Progenitor cell of endocrine pancreas (in vitro differentiated cells): ENCODE measurements at regions not wholly inside any gene's neighbourhood (a gene's known extent, or its start where the extent isn't known, plus 50 kb on each side); places are given as distances from the start of the nearest gene placed in this dataset.

Source experiments
- DNase-seq: peaks from one replicate; pipeline ENCODE4 v3.0.0; 2021; ENCODE audit warnings: low spot score; ENCODE audit not compliant: unreplicated experiment
- H3K27ac Mint-ChIP-seq: 2 replicates; pipeline ENCODE4 v1.8.0; 2021; ENCODE audit warnings: mild to moderate bottlenecking, moderate library complexity, mixed read lengths
- H3K27me3 Mint-ChIP-seq: 2 replicates; pipeline ENCODE4 v1.8.0; 2021; ENCODE audit warnings: mixed read lengths
- H3K36me3 Mint-ChIP-seq: 2 replicates; pipeline ENCODE4 v1.8.0; 2022; ENCODE audit warnings: mixed read lengths; ENCODE audit not compliant: insufficient read depth
- H3K4me1 Mint-ChIP-seq: 2 replicates; pipeline ENCODE4 v1.8.0; 2021; ENCODE audit warnings: low read depth, mixed read lengths
- H3K4me3 Mint-ChIP-seq: 2 replicates; pipeline ENCODE4 v1.8.0; 2021; ENCODE audit warnings: low read depth, mild to moderate bottlenecking, moderate library complexity, mixed read lengths
- H3K9me3 Mint-ChIP-seq: 2 replicates; pipeline ENCODE4 v1.8.0; 2021; ENCODE audit warnings: low read depth, mixed read lengths
- TF ChIP-seq, protein P1 (sequence below): fragments of 200-600 bp; sonication (generic); IDR thresholded peaks from one replicate; pipeline ENCODE4 v1.5.0; 2021; ENCODE audit warnings: antibody characterized with exemption, mild to moderate bottlenecking; ENCODE audit not compliant: unreplicated experiment

DNA sequence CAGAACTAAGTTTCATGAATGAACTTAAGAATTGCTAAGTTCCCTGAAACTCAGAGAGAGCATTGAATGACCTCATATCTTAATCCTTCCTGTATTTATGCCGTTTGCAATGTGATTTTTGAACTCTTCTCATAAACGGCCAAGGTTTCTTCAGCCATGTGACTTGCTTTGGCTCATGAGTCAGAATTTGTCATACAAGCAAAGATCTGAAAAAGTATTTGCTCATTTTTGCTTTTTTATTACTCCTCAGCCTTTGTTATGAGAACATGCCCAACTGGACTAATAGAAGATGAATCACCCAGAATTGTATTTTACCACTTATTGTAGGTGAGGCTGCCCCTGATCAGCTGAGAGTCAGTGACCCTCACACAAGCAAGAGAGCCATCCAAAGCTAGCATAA is 693.8 kb downstream of the BCL11B start:
- Mint-ChIP-seq H3K36me3 (no peaks in the 10 kb centered on the region), H3K4me1 (no peaks in the 10 kb centered on the region), H3K4me3 (no peak overlapping the region), H3K27me3 (peaks cover 23% of the 10 kb centered on the region), H3K9me3 (no peaks in the 10 kb centered on the region), H3K27ac (no peak overlapping the region)
- DNase-seq: no peak
- TF ChIP-seq, protein P1, sequence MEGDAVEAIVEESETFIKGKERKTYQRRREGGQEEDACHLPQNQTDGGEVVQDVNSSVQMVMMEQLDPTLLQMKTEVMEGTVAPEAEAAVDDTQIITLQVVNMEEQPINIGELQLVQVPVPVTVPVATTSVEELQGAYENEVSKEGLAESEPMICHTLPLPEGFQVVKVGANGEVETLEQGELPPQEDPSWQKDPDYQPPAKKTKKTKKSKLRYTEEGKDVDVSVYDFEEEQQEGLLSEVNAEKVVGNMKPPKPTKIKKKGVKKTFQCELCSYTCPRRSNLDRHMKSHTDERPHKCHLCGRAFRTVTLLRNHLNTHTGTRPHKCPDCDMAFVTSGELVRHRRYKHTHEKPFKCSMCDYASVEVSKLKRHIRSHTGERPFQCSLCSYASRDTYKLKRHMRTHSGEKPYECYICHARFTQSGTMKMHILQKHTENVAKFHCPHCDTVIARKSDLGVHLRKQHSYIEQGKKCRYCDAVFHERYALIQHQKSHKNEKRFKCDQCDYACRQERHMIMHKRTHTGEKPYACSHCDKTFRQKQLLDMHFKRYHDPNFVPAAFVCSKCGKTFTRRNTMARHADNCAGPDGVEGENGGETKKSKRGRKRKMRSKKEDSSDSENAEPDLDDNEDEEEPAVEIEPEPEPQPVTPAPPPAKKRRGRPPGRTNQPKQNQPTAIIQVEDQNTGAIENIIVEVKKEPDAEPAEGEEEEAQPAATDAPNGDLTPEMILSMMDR: no peak

DNA sequence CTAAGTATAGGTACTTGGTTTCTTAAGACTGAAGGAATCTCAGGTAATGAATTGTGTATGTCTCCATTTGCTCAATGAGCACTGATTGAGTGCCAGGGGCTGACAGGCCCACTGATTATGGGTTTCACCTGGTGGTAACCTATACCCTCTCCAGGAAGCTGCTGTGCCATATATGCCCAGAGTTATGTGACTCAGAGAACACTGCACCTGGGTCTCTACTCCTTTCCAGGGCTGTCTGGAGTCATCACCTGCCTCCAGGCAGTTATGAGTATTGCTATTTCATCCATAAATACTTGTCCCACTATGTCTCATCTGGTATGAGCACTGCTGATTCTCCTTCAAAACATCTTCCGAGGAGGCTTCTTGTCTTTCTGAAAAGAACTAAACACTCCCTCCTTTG is 692.9 kb downstream of the BCL11B start:
- no peak overlapping the region for H3K27ac Mint-ChIP-seq
- TF ChIP-seq, protein P1: no peak
- no peaks in the 10 kb centered on the region for H3K4me1 Mint-ChIP-seq
- H3K27me3 Mint-ChIP-seq: peaks cover 24% of the 10 kb centered on the region
- H3K36me3 Mint-ChIP-seq: no peaks in the 10 kb centered on the region
- no peaks in the 10 kb centered on the region for H3K9me3 Mint-ChIP-seq
- no peak for DNase-seq
- H3K4me3 Mint-ChIP-seq: no peak overlapping the region

DNA sequence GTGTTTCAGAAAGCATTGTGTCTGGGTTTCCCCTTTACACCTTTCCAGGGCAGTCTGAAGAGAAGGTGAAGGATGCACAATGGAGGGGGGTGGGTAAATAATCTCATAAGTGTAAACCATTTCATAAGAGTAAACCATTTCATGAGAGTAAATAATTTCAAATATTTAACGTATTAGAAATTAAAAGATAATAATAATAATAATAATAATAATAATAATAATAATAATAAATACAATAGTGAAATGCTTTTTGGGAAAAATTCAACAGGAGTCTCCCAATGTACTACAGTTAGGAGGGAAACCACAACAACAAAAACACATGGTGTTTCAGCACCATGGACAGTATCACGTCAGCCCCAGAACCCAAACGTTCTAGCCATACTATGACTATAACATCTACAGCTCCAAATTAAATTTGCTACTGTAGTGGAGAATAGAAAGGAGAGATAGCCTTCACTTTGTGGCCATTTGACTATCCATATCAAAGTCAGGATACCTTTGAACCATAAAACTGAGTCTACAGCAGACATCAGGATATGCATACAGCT is 691.8 kb downstream of the BCL11B start:
- TF ChIP-seq, protein P1: no peak
- Mint-ChIP-seq H3K4me3 (no peak overlapping the region), H3K27me3 (peaks cover 24% of the 10 kb centered on the region), H3K9me3 (no peaks in the 10 kb centered on the region), H3K36me3 (no peaks in the 10 kb centered on the region), H3K27ac (no peak overlapping the region), H3K4me1 (no peaks in the 10 kb centered on the region)
- DNase-seq: peak; percentile 17

DNA sequence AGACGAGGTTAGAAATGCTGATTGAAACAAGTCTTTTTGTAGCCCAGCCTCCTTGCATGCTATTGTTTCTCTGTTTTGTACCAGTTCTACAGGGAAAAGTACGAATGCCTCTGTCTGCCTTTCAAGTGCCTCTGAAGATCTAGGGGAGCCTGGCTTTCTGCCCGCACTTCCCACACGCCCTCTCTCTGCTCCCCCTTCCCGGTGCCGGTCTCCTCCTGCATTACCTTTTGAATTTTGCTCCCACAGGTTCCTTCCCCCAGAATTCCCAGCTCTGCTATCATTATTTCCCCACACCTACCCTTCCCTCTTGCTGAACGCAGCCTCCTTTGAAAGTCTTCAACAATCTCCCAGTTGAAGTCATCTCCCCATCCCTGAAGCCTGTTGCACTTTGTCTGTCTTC is 689.7 kb downstream of the BCL11B start:
- no peaks in the 10 kb centered on the region for H3K36me3 Mint-ChIP-seq
- no peak for DNase-seq
- peaks cover 24% of the 10 kb centered on the region for H3K27me3 Mint-ChIP-seq
- TF ChIP-seq, protein P1: no peak
- no peaks in the 10 kb centered on the region for H3K4me1 Mint-ChIP-seq
- H3K9me3 Mint-ChIP-seq: no peaks in the 10 kb centered on the region
- H3K4me3 Mint-ChIP-seq: no peak overlapping the region
- no peak overlapping the region for H3K27ac Mint-ChIP-seq

DNA sequence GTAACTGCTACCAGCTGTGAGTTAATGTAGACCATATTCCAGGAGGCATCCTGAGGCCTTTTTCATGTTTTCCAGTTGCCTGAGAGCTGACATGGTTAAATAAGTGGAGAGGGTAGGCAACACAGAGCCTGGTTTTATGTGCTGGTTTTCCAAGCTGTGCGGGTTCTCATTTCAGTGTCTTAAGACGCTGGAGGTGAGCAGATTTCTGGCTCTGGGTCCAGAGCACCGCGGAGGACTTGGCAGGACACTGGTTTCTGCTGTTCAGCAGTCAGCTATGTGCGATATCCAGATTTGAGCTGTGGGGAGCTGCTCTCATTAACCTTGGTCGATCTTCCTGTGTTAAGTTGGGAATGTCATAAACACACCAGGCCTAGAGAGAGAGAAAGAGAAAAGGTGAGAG is 680.8 kb downstream of the BCL11B start:
- no peak for DNase-seq
- no peak overlapping the region for H3K27ac Mint-ChIP-seq
- H3K36me3 Mint-ChIP-seq: no peaks in the 10 kb centered on the region
- H3K4me3 Mint-ChIP-seq: no peak overlapping the region
- H3K4me1 Mint-ChIP-seq: peaks cover 13% of the 10 kb centered on the region
- peaks cover 3% of the 10 kb centered on the region for H3K9me3 Mint-ChIP-seq
- no peaks in the 10 kb centered on the region for H3K27me3 Mint-ChIP-seq
- TF ChIP-seq, protein P1: no peak
